Stimulated activated naive CD8-positive, alpha-beta T cell treated with anti-CD3 and anti-CD28 coated beads, Interleukin-15, Interleukin-2, amounts not matched to agents 100 ng/mL and 50 ng/mL, for 24 hours (primary cell): ENCODE measurements at regions not wholly inside any gene's neighbourhood (a gene's known extent, or its start where the extent isn't known, plus 50 kb on each side); places are given as distances from the start of the nearest gene placed in this dataset.

Source experiments
- H3K27ac Mint-ChIP-seq: one replicate; pipeline ENCODE4 v1.8.0; 2021; ENCODE audit warnings: mild to moderate bottlenecking, mixed read lengths
- H3K27me3 Mint-ChIP-seq: one replicate; pipeline ENCODE4 v1.8.0; 2021; ENCODE audit warnings: mixed read lengths
- H3K36me3 Mint-ChIP-seq: one replicate; pipeline ENCODE4 v1.8.0; 2021; ENCODE audit warnings: low read depth, mixed read lengths
- H3K4me1 Mint-ChIP-seq: one replicate; pipeline ENCODE4 v1.8.0; 2021; ENCODE audit warnings: low read depth, mixed read lengths
- H3K4me3 Mint-ChIP-seq: one replicate; pipeline ENCODE4 v1.8.0; 2021; ENCODE audit warnings: mild to moderate bottlenecking, mixed read lengths
- H3K9me3 Mint-ChIP-seq: one replicate; pipeline ENCODE4 v1.8.0; 2021; ENCODE audit warnings: mixed read lengths

- Mint-ChIP-seq H3K9me3 (no peaks in the 10 kb centered on the region), H3K4me1 (no peaks in the 10 kb centered on the region), H3K36me3 (no peaks in the 10 kb centered on the region), H3K27ac (no peak overlapping the region), H3K27me3 (peaks cover 68% of the 10 kb centered on the region), H3K4me3 (no peak overlapping the region)
These were observed 75.8 kb upstream of the PAX2 start for GRCh38 chr10:100669616-100670015.

- Mint-ChIP-seq H3K4me1 (no peaks in the 10 kb centered on the region), H3K36me3 (no peaks in the 10 kb centered on the region), H3K27me3 (peaks cover 67% of the 10 kb centered on the region), H3K4me3 (no peak overlapping the region), H3K27ac (no peak overlapping the region), H3K9me3 (no peaks in the 10 kb centered on the region)
These were observed 75.0 kb upstream of the PAX2 start for GRCh38 chr10:100670368-100670767.

- Mint-ChIP-seq H3K27me3 (peaks cover 72% of the 10 kb centered on the region), H3K4me1 (no peaks in the 10 kb centered on the region), H3K9me3 (no peaks in the 10 kb centered on the region), H3K27ac (no peak overlapping the region), H3K4me3 (no peak overlapping the region), H3K36me3 (no peaks in the 10 kb centered on the region)
These were observed 74.4 kb upstream of the PAX2 start for GRCh38 chr10:100670828-100671479.

GRCh38 chr10:100672199-100672598 is 73.2 kb upstream of the PAX2 start:
- no peak overlapping the region for H3K27ac Mint-ChIP-seq
- peaks cover 78% of the 10 kb centered on the region for H3K27me3 Mint-ChIP-seq
- no peaks in the 10 kb centered on the region for H3K4me1 Mint-ChIP-seq
- no peak overlapping the region for H3K4me3 Mint-ChIP-seq
- no peaks in the 10 kb centered on the region for H3K9me3 Mint-ChIP-seq
- H3K36me3 Mint-ChIP-seq: no peaks in the 10 kb centered on the region

- peaks cover 75% of the 10 kb centered on the region for H3K27me3 Mint-ChIP-seq
These were observed 68.0 kb upstream of the PAX2 start for GRCh38 chr10:100677290-100677945.

GRCh38 chr10:100679327-100679726 is 66.1 kb upstream of the PAX2 start:
- peaks cover 74% of the 10 kb centered on the region for H3K27me3 Mint-ChIP-seq
- no peaks in the 10 kb centered on the region for H3K36me3 Mint-ChIP-seq
- no peak overlapping the region for H3K27ac Mint-ChIP-seq
- no peak overlapping the region for H3K4me3 Mint-ChIP-seq
- no peaks in the 10 kb centered on the region for H3K4me1 Mint-ChIP-seq
- no peaks in the 10 kb centered on the region for H3K9me3 Mint-ChIP-seq

More at GRCh38 chr10:100677290-100677945, 68.0 kb upstream of the PAX2 start:
- Mint-ChIP-seq H3K36me3 (no peaks in the 10 kb centered on the region), H3K27ac (no peak overlapping the region), H3K4me3 (no peak overlapping the region), H3K4me1 (no peaks in the 10 kb centered on the region), H3K9me3 (no peaks in the 10 kb centered on the region)

GRCh38 chr10:100683004-100683403 is 62.4 kb upstream of the PAX2 start:
- peaks cover 89% of the 10 kb centered on the region for H3K27me3 Mint-ChIP-seq
- no peaks in the 10 kb centered on the region for H3K36me3 Mint-ChIP-seq
- no peak overlapping the region for H3K27ac Mint-ChIP-seq
- no peaks in the 10 kb centered on the region for H3K9me3 Mint-ChIP-seq
- no peak overlapping the region for H3K4me3 Mint-ChIP-seq
- no peaks in the 10 kb centered on the region for H3K4me1 Mint-ChIP-seq

GRCh38 chr10:100683545-100684300 is 61.7 kb upstream of the PAX2 start:
- no peaks in the 10 kb centered on the region for H3K36me3 Mint-ChIP-seq
- no peak overlapping the region for H3K27ac Mint-ChIP-seq
- no peak overlapping the region for H3K4me3 Mint-ChIP-seq
- no peaks in the 10 kb centered on the region for H3K4me1 Mint-ChIP-seq
- no peaks in the 10 kb centered on the region for H3K9me3 Mint-ChIP-seq
- H3K27me3 Mint-ChIP-seq: peaks cover 90% of the 10 kb centered on the region

GRCh38 chr10:100684688-100685235 is 60.6 kb upstream of the PAX2 start:
- Mint-ChIP-seq H3K36me3 (no peaks in the 10 kb centered on the region), H3K27me3 (peaks cover 90% of the 10 kb centered on the region), H3K9me3 (no peaks in the 10 kb centered on the region), H3K4me1 (no peaks in the 10 kb centered on the region), H3K4me3 (no peak overlapping the region), H3K27ac (no peak overlapping the region)

- Mint-ChIP-seq H3K27me3 (peaks cover 86% of the 10 kb centered on the region), H3K4me3 (no peak overlapping the region)
These were observed 60.1 kb upstream of the PAX2 start for GRCh38 chr10:100685331-100685730.

GRCh38 chr10:100687143-100688003 is 58.0 kb upstream of the PAX2 start:
- Mint-ChIP-seq H3K36me3 (no peaks in the 10 kb centered on the region), H3K9me3 (no peaks in the 10 kb centered on the region), H3K4me3 (no peak overlapping the region)

More at GRCh38 chr10:100685331-100685730, 60.1 kb upstream of the PAX2 start:
- Mint-ChIP-seq H3K4me1 (no peaks in the 10 kb centered on the region), H3K27ac (no peak overlapping the region), H3K9me3 (no peaks in the 10 kb centered on the region), H3K36me3 (no peaks in the 10 kb centered on the region)

GRCh38 chr10:100688201-100688600 is 57.2 kb upstream of the PAX2 start:
- Mint-ChIP-seq H3K36me3 (no peaks in the 10 kb centered on the region), H3K27me3 (peaks cover 80% of the 10 kb centered on the region), H3K9me3 (no peaks in the 10 kb centered on the region), H3K4me1 (no peaks in the 10 kb centered on the region), H3K27ac (no peak overlapping the region), H3K4me3 (no peak overlapping the region)

More at GRCh38 chr10:100687143-100688003, 58.0 kb upstream of the PAX2 start:
- peaks cover 87% of the 10 kb centered on the region for H3K27me3 Mint-ChIP-seq
- no peaks in the 10 kb centered on the region for H3K4me1 Mint-ChIP-seq
- H3K27ac Mint-ChIP-seq: no peak overlapping the region

- Mint-ChIP-seq H3K4me1 (peaks cover 12% of the 10 kb centered on the region), H3K36me3 (no peaks in the 10 kb centered on the region), H3K9me3 (no peaks in the 10 kb centered on the region), H3K27me3 (peaks cover 55% of the 10 kb centered on the region), H3K4me3 (no peak overlapping the region), H3K27ac (no peak overlapping the region)
These were observed 51.6 kb upstream of the PAX2 start for GRCh38 chr10:100693821-100694220.
